Colonic mucosa (tissue), 4 donors: ENCODE measurements at regions not wholly inside any gene's neighbourhood (a gene's known extent, or its start where the extent isn't known, plus 50 kb on each side); places are given as distances from the start of the nearest gene placed in this dataset.

Source experiments
- DNase-seq: peaks from one replicate; pipeline ENCODE4 v3.0.0-alpha.2; 2020
- H3K27ac ChIP-seq: fragments of 200-600 bp; one replicate; pipeline ENCODE4 v1.8.0; 2021
- H3K27me3 ChIP-seq: fragments of 200-600 bp; one replicate; pipeline ENCODE4 v1.8.0; 2021
- H3K36me3 ChIP-seq: fragments of 200-600 bp; one replicate; pipeline ENCODE4 v1.8.0; 2021
- H3K4me1 ChIP-seq: fragments of 200-600 bp; one replicate; pipeline ENCODE4 v1.8.0; 2021; ENCODE audit warnings: mild to moderate bottlenecking
- H3K4me3 ChIP-seq: fragments of 200-600 bp; one replicate; pipeline ENCODE4 v1.8.0; 2021
- H3K9ac ChIP-seq, 2 donors: one replicate each; pipeline ENCODE4 v1.7.0; 2013; ENCODE audit warnings: control low read depth in 2 of 2, low read depth in 2 of 2, low read length in 2 of 2
- H3K9me3 ChIP-seq: fragments of 200-600 bp; one replicate; pipeline ENCODE4 v1.8.0; 2021
- CTCF ChIP-seq: fragments of 200-600 bp; IDR thresholded peaks from one replicate; pipeline ENCODE4 v1.8.0; 2022; ENCODE audit warnings: antibody characterized with exemption, mild to moderate bottlenecking
- intact Hi-C: fragments of 100-400 bp; cut with DNase I; formaldehyde crosslinking; loops from one replicate; pipeline ENCODE4 v1.14.1; 2022
- donor health status: healthy.
- donor health status: DM: no; HTN: no; CAD: no.
- donor health status: DM: no; HTN: no; CAD: no.

DNA sequence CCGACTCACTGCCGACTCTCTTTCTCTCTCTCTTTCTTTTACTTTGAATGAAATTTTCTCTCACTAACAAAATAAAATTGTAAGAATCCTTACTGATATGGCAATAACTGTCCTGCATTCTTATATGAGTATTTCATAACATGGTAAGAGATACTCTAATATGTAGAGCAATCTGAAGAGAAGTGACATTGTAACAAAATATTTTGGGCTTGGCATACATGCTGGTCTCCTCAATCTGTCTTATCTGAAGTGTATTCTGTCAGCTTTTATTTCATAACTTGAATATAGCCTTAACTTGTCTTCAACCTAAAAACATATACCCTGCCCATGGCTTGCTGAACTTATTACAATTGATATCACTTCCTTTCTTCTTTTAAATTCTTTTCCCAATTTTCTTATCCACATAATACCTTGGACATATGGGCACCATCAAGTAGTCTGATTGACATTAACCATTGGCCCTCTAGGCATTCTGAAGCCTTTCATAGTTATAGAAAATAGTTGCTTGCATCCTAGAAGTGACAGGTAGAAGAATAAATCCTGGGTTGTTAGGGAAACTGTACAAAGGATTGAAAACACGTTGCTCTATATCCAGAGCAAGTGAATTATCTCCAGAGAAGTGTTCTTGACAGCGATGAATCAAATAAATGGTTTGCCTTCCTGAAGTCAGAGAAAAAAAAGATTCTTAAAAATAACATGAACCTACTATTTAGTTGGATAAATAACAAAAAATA is 537.6 kb upstream of the TYRP1 start:
- Histone ChIP-seq H3K36me3 (no peaks in the 10 kb centered on the region), H3K4me3 (no peak overlapping the region), H3K4me1 (no peaks in the 10 kb centered on the region), H3K27me3 (no peaks in the 10 kb centered on the region), H3K27ac (no peak overlapping the region), H3K9me3 (no peaks in the 10 kb centered on the region), H3K9ac (no peak overlapping the region)
- DNase-seq: no peak
- intact Hi-C loops: no loop called here
- TF ChIP-seq CTCF: no peak

DNA sequence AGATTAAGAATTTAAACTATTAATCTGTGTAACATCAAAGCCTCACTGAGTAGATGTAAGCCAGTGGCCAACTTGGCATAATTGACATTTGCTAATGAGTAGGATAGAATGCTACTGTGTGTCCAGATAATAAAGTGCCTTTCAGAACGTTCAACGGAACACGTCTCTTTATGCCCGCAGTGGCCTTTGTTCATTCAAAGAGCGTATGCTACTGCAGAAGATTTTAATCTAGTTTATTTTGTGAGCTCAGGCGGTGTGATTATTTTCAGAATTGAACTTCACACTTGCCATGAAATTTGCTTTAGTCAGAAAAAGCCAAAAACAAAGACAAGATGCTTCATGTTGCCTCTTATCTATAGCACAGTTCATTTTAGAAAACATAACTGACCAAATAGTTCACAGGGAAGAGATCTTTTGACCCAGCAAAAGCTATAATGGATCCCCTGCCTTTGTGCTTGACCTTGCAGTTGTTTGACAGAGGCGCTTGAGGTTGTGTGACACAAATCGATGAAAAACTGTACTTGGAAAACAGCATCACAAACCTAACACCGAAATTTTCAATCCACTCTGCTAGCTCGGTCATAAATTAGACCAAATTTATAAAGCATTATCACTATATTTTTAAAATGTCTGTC is 530.9 kb upstream of the TYRP1 start:
- DNase-seq: no peak
- intact Hi-C loops: no loop called here
- no peaks in the 10 kb centered on the region for H3K36me3 ChIP-seq

GRCh38 chr9:12163723-12164458 is 529.3 kb upstream of the TYRP1 start:
- Histone ChIP-seq H3K4me1 (no peaks in the 10 kb centered on the region), H3K9me3 (no peaks in the 10 kb centered on the region), H3K9ac (no peak overlapping the region), H3K36me3 (no peaks in the 10 kb centered on the region), H3K27ac (no peak overlapping the region), H3K27me3 (no peaks in the 10 kb centered on the region), H3K4me3 (no peak overlapping the region)
- DNase-seq: no peak
- intact Hi-C loops: no loop called here
- TF ChIP-seq CTCF: no peak

More for the DNA sequence above, 530.9 kb upstream of the TYRP1 start:
- Histone ChIP-seq H3K9ac (no peak overlapping the region), H3K27ac (no peak overlapping the region), H3K4me3 (no peak overlapping the region), H3K27me3 (no peaks in the 10 kb centered on the region), H3K9me3 (no peaks in the 10 kb centered on the region), H3K4me1 (no peaks in the 10 kb centered on the region)
- TF ChIP-seq CTCF: no peak

- no peak for DNase-seq
- Histone ChIP-seq H3K9ac (no peak overlapping the region), H3K36me3 (no peaks in the 10 kb centered on the region), H3K27me3 (no peaks in the 10 kb centered on the region), H3K9me3 (no peaks in the 10 kb centered on the region), H3K4me1 (no peaks in the 10 kb centered on the region), H3K4me3 (no peak overlapping the region), H3K27ac (no peak overlapping the region)
- TF ChIP-seq CTCF: no peak
- intact Hi-C loops: no loop called here
These were observed 526.7 kb upstream of the TYRP1 start for GRCh38 chr9:12166518-12166917.

DNA sequence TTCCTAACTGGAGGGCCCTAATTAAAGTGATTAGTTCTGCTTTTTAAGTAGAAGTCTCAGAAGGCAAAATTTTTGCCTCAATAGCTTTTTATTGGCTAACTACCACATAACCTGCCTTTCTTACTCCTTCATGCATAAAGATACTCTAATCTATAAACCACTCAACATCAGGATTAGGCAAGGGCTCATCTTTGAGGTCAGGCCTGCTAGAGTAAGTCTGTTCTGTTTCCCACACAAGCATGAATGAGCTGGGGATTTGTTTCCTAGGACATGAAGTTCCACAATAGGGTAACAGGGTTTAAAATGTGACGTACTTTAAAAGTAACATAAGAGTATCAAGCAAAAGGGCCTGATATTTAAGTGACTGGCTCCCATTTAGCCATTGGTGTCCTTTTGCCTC is 522.7 kb upstream of the TYRP1 start:
- no peaks in the 10 kb centered on the region for H3K27me3 ChIP-seq
- no peaks in the 10 kb centered on the region for H3K4me1 ChIP-seq
- no peaks in the 10 kb centered on the region for H3K9me3 ChIP-seq
- no peak overlapping the region for H3K4me3 ChIP-seq
- no peak overlapping the region for H3K9ac ChIP-seq
- no peak overlapping the region for H3K27ac ChIP-seq
- intact Hi-C loops: no loop called here
- no peak for TF ChIP-seq CTCF
- no peaks in the 10 kb centered on the region for H3K36me3 ChIP-seq
- no peak for DNase-seq
